ENCODE measurements at regions not wholly inside any gene's neighbourhood (a gene's known extent, or its start where the extent isn't known, plus 50 kb on each side); places are given as distances from the start of the nearest gene placed in this dataset.

GRCh38 chr5:117681431-117682254 lies 1107.0 kb upstream of the SEMA6A start:
- no peak for DNase-seq (ENCODE audit: low read depth)
- no peak for TF ChIP-seq CTCF (conservative IDR thresholded peaks at IDR 0.05; ENCODE audit: low read depth, low read length)
- no peak overlapping the region for H3K4me3 ChIP-seq (ENCODE audit: low read depth, low read length)

- no peak overlapping the region for H3K4me3 ChIP-seq (ENCODE audit: low read depth, low read length)
- no peak for TF ChIP-seq CTCF (conservative IDR thresholded peaks at IDR 0.05; ENCODE audit: low read depth, low read length)
- no peak for DNase-seq (ENCODE audit: low read depth)
Measured at GRCh38 chr5:117680426-117680825, 1105.8 kb upstream of the SEMA6A start.

- DNase-seq (ENCODE audit: low read depth): no peak
- no peak overlapping the region for H3K4me3 ChIP-seq (ENCODE audit: low read depth, low read length)
- no peak for TF ChIP-seq CTCF (conservative IDR thresholded peaks at IDR 0.05; ENCODE audit: low read depth, low read length)
Measured at GRCh38 chr5:117679046-117679445, 1104.4 kb upstream of the SEMA6A start.

GRCh38 chr5:117675646-117676045 lies 1101.0 kb upstream of the SEMA6A start:
- no peak for DNase-seq (ENCODE audit: low read depth)
- no peak overlapping the region for H3K4me3 ChIP-seq (ENCODE audit: low read depth, low read length)
- no peak for TF ChIP-seq CTCF (conservative IDR thresholded peaks at IDR 0.05; ENCODE audit: low read depth, low read length)

GRCh38 chr5:117671551-117671950 lies 1096.9 kb upstream of the SEMA6A start:
- TF ChIP-seq CTCF (conservative IDR thresholded peaks at IDR 0.05; ENCODE audit: low read depth, low read length): no peak

GRCh38 chr5:117667105-117667504 lies 1092.5 kb upstream of the SEMA6A start:
- DNase-seq (ENCODE audit: low read depth): no peak
- TF ChIP-seq CTCF (conservative IDR thresholded peaks at IDR 0.05; ENCODE audit: low read depth, low read length): no peak
- H3K4me3 ChIP-seq (ENCODE audit: low read depth, low read length): no peak overlapping the region

More at GRCh38 chr5:117671551-117671950, 1096.9 kb upstream of the SEMA6A start:
- no peak for DNase-seq (ENCODE audit: low read depth)
- no peak overlapping the region for H3K4me3 ChIP-seq (ENCODE audit: low read depth, low read length)

- no peak overlapping the region for H3K4me3 ChIP-seq (ENCODE audit: low read depth, low read length)
- no peak for TF ChIP-seq CTCF (conservative IDR thresholded peaks at IDR 0.05; ENCODE audit: low read depth, low read length)
- no peak for DNase-seq (ENCODE audit: low read depth)
Measured at GRCh38 chr5:117665121-117665520, 1090.5 kb upstream of the SEMA6A start.
